Colonic mucosa (tissue), 4 donors: ENCODE measurements at regions not wholly inside any gene's neighbourhood (a gene's known extent, or its start where the extent isn't known, plus 50 kb on each side); places are given as distances from the start of the nearest gene placed in this dataset.
A peak's percentile ranks its signal among the peaks of the same experiment; 100 is the strongest.

Experiments
- DNase-seq: peaks from one replicate; pipeline ENCODE4 v3.0.0-alpha.2; 2020
- H3K27ac ChIP-seq: fragments of 200-600 bp; one replicate; pipeline ENCODE4 v1.8.0; 2021
- H3K27me3 ChIP-seq: fragments of 200-600 bp; one replicate; pipeline ENCODE4 v1.8.0; 2021
- H3K36me3 ChIP-seq: fragments of 200-600 bp; one replicate; pipeline ENCODE4 v1.8.0; 2021
- H3K4me1 ChIP-seq: fragments of 200-600 bp; one replicate; pipeline ENCODE4 v1.8.0; 2021; ENCODE audit warnings: mild to moderate bottlenecking
- H3K4me3 ChIP-seq: fragments of 200-600 bp; one replicate; pipeline ENCODE4 v1.8.0; 2021
- H3K9ac ChIP-seq, 2 donors: one replicate each; pipeline ENCODE4 v1.7.0; 2013; ENCODE audit warnings: control low read depth in 2 of 2, low read depth in 2 of 2, low read length in 2 of 2
- H3K9me3 ChIP-seq: fragments of 200-600 bp; one replicate; pipeline ENCODE4 v1.8.0; 2021
- CTCF ChIP-seq: fragments of 200-600 bp; IDR thresholded peaks from one replicate; pipeline ENCODE4 v1.8.0; 2022; ENCODE audit warnings: antibody characterized with exemption, mild to moderate bottlenecking
- intact Hi-C: fragments of 100-400 bp; cut with DNase I; formaldehyde crosslinking; loops from one replicate; pipeline ENCODE4 v1.14.1; 2022
- donor health status: healthy.
- donor health status: DM: no; HTN: no; CAD: no.
- donor health status: DM: no; HTN: no; CAD: no.

GRCh38 chr17:77074681-77075080, 66.1 kb upstream of the SEC14L1 start:
- Histone ChIP-seq H3K4me3 (no peak overlapping the region), H3K4me1 (no peaks in the 10 kb centered on the region), H3K27me3 (no peaks in the 10 kb centered on the region), H3K9me3 (no peaks in the 10 kb centered on the region), H3K27ac (no peak overlapping the region), H3K36me3 (no peaks in the 10 kb centered on the region), H3K9ac (no peak overlapping the region)
- no peak for DNase-seq
- TF ChIP-seq CTCF = no peak
- intact Hi-C loops = no loop called here

GRCh38 chr17:77076124-77076830, 64.5 kb upstream of the SEC14L1 start:
- no peak for DNase-seq

GRCh38 chr17:77083531-77083930, 57.2 kb upstream of the SEC14L1 start:
- H3K27me3 ChIP-seq = no peaks in the 10 kb centered on the region
- H3K4me3 ChIP-seq = no peak overlapping the region
- H3K9me3 ChIP-seq = no peaks in the 10 kb centered on the region
- H3K9ac ChIP-seq = no peak overlapping the region
- no peak for TF ChIP-seq CTCF
- no peaks in the 10 kb centered on the region for H3K36me3 ChIP-seq
- H3K4me1 ChIP-seq = no peaks in the 10 kb centered on the region
- H3K27ac ChIP-seq = no peak overlapping the region
- DNase-seq = no peak
- intact Hi-C loops = no loop called here

More at GRCh38 chr17:77076124-77076830, 64.5 kb upstream of the SEC14L1 start:
- no peaks in the 10 kb centered on the region for H3K9me3 ChIP-seq
- H3K36me3 ChIP-seq = no peaks in the 10 kb centered on the region
- no peaks in the 10 kb centered on the region for H3K4me1 ChIP-seq
- TF ChIP-seq CTCF = no peak
- no peak overlapping the region for H3K9ac ChIP-seq
- H3K27me3 ChIP-seq = no peaks in the 10 kb centered on the region
- H3K4me3 ChIP-seq = no peak overlapping the region
- intact Hi-C loops = no loop called here
- H3K27ac ChIP-seq = no peak overlapping the region

- Histone ChIP-seq H3K27ac (no peak overlapping the region), H3K4me1 (peaks cover 4% of the 10 kb centered on the region), H3K9ac (no peak overlapping the region), H3K27me3 (no peaks in the 10 kb centered on the region), H3K9me3 (no peaks in the 10 kb centered on the region), H3K4me3 (no peak overlapping the region), H3K36me3 (no peaks in the 10 kb centered on the region)
- intact Hi-C loops = loop anchor here (2.0 kb wide), 1 partner anchor 161 kb away; no protein-coding TSS in a partner anchor
- DNase-seq = no peak
- TF ChIP-seq CTCF = no peak
Observed at GRCh38 chr17:77085926-77086432, 54.8 kb upstream of the SEC14L1 start.

- peak; percentile 86 for TF ChIP-seq CTCF
- intact Hi-C loops = loop anchor here (2.0 kb wide), 1 partner anchor 160 kb away; no protein-coding TSS in a partner anchor
- Histone ChIP-seq H3K36me3 (no peaks in the 10 kb centered on the region), H3K9me3 (no peaks in the 10 kb centered on the region), H3K27me3 (no peaks in the 10 kb centered on the region), H3K4me3 (no peak overlapping the region), H3K9ac (peak overlapping the region in 1 of 2 donors; percentile 28), H3K27ac (no peak overlapping the region), H3K4me1 (peaks cover 4% of the 10 kb centered on the region)
- peak; percentile 94 for DNase-seq
Observed at GRCh38 chr17:77086433-77087010, 54.2 kb upstream of the SEC14L1 start.
